GM12891 (cell line): ENCODE measurements at regions not wholly inside any gene's neighbourhood (a gene's known extent, or its start where the extent isn't known, plus 50 kb on each side); places are given as distances from the start of the nearest gene placed in this dataset.

ENCODE experiments used
- PAX5 ChIP-seq: IDR thresholded peaks from 2 replicates; pipeline ENCODE4 v1.6.1; 2011; ENCODE audit warnings: low read length, moderate library complexity, mild to moderate bottlenecking; ENCODE audit not compliant: insufficient read depth, severe bottlenecking
- POLR2A ChIP-seq: IDR thresholded peaks from 2 replicates; pipeline ENCODE4 v1.6.1; 2011; ENCODE audit warnings: low read depth, low read length, control low read depth
- POLR2AphosphoS5 ChIP-seq: IDR thresholded peaks from 2 replicates; pipeline ENCODE4 v1.6.1; 2011; ENCODE audit warnings: low read depth, low read length, control low read depth
- POU2F2 ChIP-seq: IDR thresholded peaks from 2 replicates; pipeline ENCODE4 v1.6.1; 2011; ENCODE audit warnings: low read depth, mild to moderate bottlenecking, control low read depth, low read length, moderate library complexity
- SPI1 ChIP-seq: IDR thresholded peaks from 2 replicates; pipeline ENCODE4 v1.6.1; 2011; ENCODE audit warnings: low read depth, low read length, control low read depth
- TAF1 ChIP-seq: IDR thresholded peaks from 2 replicates; pipeline ENCODE4 v1.6.1; 2011; ENCODE audit warnings: low read depth, low read length, control low read depth

DNA sequence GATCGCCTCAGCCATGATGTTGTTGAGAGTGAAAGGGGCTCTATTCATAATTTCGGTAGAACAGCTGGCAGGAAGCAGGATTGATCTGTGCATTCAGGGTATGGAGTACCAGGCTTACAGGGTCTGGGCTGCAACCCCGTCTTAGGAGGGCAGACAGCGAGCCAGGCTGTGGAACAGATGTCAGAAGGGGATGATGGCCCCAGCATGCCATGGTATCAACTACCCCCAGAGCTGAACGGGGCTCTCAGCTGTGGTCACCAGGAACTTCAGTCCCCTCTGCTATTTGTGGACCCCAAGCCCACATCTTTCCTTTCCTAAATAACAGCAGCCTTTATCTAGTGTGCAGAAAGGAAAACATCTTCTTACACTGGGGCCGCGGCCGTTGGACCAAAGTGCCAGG, 422.2 kb upstream of the SALL3 start:
- TF ChIP-seq POLR2A = no peak
- TF ChIP-seq POU2F2 = no peak
- no peak for TF ChIP-seq POLR2AphosphoS5
- no peak for TF ChIP-seq TAF1
- TF ChIP-seq SPI1 = no peak
- TF ChIP-seq PAX5 = no peak
